IMR-90 (cell line): ENCODE measurements at regions not wholly inside any gene's neighbourhood (a gene's known extent, or its start where the extent isn't known, plus 50 kb on each side); places are given as distances from the start of the nearest gene placed in this dataset.

Experiments
- BHLHE40 ChIP-seq: fragments of 150-350 bp; IDR thresholded peaks from 2 replicates; pipeline ENCODE4 v1.6.1; 2016; ENCODE audit warnings: mild to moderate bottlenecking, low read depth, low read length
- CEBPB ChIP-seq: IDR thresholded peaks from 2 replicates; pipeline ENCODE4 v1.6.1; 2012; ENCODE audit warnings: low read depth, low read length, improper control_type of control experiment
- CHD1 ChIP-seq: IDR thresholded peaks from 2 replicates; pipeline ENCODE4 v1.6.1; 2012; ENCODE audit warnings: low read depth, low read length, improper control_type of control experiment
- CTCF ChIP-seq: conservative IDR thresholded peaks from 2 replicates; pipeline ENCODE4 v1.5.1; 2012; ENCODE audit warnings: mild to moderate bottlenecking, low read depth, low read length, improper control_type of control experiment
- ELK1 ChIP-seq: fragments of 150-350 bp; IDR thresholded peaks from 2 replicates; pipeline ENCODE4 v1.6.1; 2016; ENCODE audit warnings: low read depth, mild to moderate bottlenecking, low read length, moderate library complexity, borderline replicate concordance
- MAFK ChIP-seq: IDR thresholded peaks from 2 replicates; pipeline ENCODE4 v1.6.1; 2012; ENCODE audit warnings: low read depth, low read length, improper control_type of control experiment
- MXI1 ChIP-seq: IDR thresholded peaks from 2 replicates; pipeline ENCODE4 v1.6.1; 2012; ENCODE audit warnings: low read depth, mild to moderate bottlenecking, low read length, moderate library complexity, borderline replicate concordance
- POLR2A ChIP-seq: IDR thresholded peaks from 2 replicates; pipeline ENCODE4 v1.6.1; 2012; ENCODE audit warnings: mild to moderate bottlenecking, low read depth, low read length
- RAD21 ChIP-seq: IDR thresholded peaks from 2 replicates; pipeline ENCODE4 v1.6.1; 2012; ENCODE audit warnings: low read length, improper control_type of control experiment
- RCOR1 ChIP-seq: IDR thresholded peaks from 2 replicates; pipeline ENCODE4 v1.6.1; 2012; ENCODE audit warnings: mild to moderate bottlenecking, low read length, improper control_type of control experiment; ENCODE audit not compliant: insufficient replicate concordance
- SMC3 ChIP-seq: fragments of 150-350 bp; IDR thresholded peaks from 2 replicates; pipeline ENCODE4 v1.6.1; 2016; ENCODE audit warnings: low read depth, mild to moderate bottlenecking, antibody characterized with exemption, low read length, moderate library complexity
- USF2 ChIP-seq: fragments of 150-350 bp; IDR thresholded peaks from 2 replicates; pipeline ENCODE4 v1.6.1; 2017; ENCODE audit warnings: mild to moderate bottlenecking, antibody characterized with exemption, low read length, low read depth

- TF ChIP-seq CTCF (no peak), USF2 (no peak), CHD1 (no peak), POLR2A (no peak), RAD21 (no peak), RCOR1 (no peak), CEBPB (no peak), MAFK (no peak), BHLHE40 (no peak), ELK1 (no peak), SMC3 (no peak), MXI1 (no peak)
Measured at GRCh38 chr5:40202814-40203440, 476.8 kb upstream of the PTGER4 start.
